BJ (cell line): ENCODE measurements at regions not wholly inside any gene's neighbourhood (a gene's known extent, or its start where the extent isn't known, plus 50 kb on each side); places are given as distances from the start of the nearest gene placed in this dataset.

Source experiments
- CTCF ChIA-PET: fragments of 350-600 bp; formaldehyde crosslinking; extraction: SDS; loops from one replicate; lab custom pipeline; 2021; ENCODE audit warnings: antibody characterized with exemption, inconsistent platforms; lab: Yijun Ruan, JAX
- POLR2A ChIA-PET: fragments of 300-600 bp; sonication (Branson Sonifier 250); formaldehyde crosslinking; extraction: SDS; loops from one replicate; lab custom pipeline; 2021; ENCODE audit warnings: antibody characterized with exemption; lab: Charles Lee
- DNase-seq: peaks from one replicate; pipeline ENCODE4 v3.0.0-alpha.2; 2011; ENCODE audit warnings: low read depth
- H3K27me3 ChIP-seq: 2 replicates; pipeline ENCODE4 v1.6.0; 2011; ENCODE audit warnings: low read length; ENCODE audit not compliant: control insufficient read depth, insufficient read depth
- H3K36me3 ChIP-seq: 2 replicates; pipeline ENCODE4 v1.5.1; 2011; ENCODE audit warnings: low read length; ENCODE audit not compliant: control insufficient read depth, insufficient read depth
- H3K4me3 ChIP-seq: 2 replicates; pipeline ENCODE4 v1.5.1; 2011; ENCODE audit warnings: low read depth, mild to moderate bottlenecking, control low read depth, low read length
- TF ChIP-seq, protein P1 (sequence below): IDR thresholded peaks from 2 replicates; pipeline ENCODE4 v1.5.1; 2011; ENCODE audit warnings: low read depth, mild to moderate bottlenecking, control low read depth, inconsistent platforms, low read length, moderate library complexity; ENCODE audit not compliant: insufficient read depth

DNA sequence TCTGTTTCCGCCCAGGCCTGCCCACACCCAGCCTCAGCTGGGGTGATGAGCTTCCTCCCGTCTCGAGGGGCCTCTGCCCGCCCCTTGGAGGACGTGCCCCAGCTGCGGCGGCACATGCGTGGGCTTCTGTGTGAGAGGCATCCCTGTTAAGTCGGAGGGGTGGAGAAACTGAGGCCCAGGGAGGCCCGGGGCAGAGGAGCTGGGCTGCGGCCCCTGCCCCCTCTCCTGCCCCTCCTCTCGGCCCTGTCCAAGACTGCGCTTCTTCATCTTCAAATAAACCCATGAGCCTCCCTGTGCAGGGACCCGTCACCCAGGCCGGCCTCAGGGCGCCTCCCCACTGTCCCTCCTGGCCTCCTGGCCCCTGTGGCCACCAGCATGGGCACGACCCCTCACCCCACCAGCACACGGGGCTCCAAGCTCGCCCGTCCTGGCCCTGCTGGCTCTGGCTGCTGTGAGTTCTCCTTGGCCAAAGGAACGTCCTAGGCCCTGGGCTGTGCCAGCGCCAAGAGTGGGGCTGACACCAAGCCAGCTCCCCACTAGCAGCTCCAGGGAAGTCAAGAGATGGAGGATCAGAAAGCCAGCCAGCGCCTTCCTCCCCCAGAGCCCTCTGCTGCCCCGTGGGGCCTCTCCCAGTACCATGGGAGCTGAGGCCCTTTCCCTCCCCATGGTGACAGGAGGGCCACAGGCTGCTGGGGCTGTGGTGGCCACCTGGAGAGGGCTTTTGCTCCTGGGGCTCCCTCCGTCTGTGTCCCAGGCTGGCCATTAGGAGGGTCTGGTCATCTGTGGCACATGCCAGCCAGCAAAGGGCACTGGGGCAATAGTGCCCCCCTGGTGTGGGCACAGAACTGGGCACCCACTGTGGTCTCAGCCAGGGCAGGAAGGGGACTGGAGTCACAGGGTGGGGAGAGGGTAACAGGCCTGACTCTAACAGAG is 180.4 kb downstream of the KIF26A start:
- Histone ChIP-seq H3K27me3 (no peaks in the 10 kb centered on the region), H3K36me3 (no peaks in the 10 kb centered on the region), H3K4me3 (no peak overlapping the region)
- TF ChIP-seq, protein P1, sequence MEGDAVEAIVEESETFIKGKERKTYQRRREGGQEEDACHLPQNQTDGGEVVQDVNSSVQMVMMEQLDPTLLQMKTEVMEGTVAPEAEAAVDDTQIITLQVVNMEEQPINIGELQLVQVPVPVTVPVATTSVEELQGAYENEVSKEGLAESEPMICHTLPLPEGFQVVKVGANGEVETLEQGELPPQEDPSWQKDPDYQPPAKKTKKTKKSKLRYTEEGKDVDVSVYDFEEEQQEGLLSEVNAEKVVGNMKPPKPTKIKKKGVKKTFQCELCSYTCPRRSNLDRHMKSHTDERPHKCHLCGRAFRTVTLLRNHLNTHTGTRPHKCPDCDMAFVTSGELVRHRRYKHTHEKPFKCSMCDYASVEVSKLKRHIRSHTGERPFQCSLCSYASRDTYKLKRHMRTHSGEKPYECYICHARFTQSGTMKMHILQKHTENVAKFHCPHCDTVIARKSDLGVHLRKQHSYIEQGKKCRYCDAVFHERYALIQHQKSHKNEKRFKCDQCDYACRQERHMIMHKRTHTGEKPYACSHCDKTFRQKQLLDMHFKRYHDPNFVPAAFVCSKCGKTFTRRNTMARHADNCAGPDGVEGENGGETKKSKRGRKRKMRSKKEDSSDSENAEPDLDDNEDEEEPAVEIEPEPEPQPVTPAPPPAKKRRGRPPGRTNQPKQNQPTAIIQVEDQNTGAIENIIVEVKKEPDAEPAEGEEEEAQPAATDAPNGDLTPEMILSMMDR, result no peak
- ChIA-PET CTCF (no interaction called here), POLR2A (no interaction called here)
- DNase-seq, result no peak

DNA sequence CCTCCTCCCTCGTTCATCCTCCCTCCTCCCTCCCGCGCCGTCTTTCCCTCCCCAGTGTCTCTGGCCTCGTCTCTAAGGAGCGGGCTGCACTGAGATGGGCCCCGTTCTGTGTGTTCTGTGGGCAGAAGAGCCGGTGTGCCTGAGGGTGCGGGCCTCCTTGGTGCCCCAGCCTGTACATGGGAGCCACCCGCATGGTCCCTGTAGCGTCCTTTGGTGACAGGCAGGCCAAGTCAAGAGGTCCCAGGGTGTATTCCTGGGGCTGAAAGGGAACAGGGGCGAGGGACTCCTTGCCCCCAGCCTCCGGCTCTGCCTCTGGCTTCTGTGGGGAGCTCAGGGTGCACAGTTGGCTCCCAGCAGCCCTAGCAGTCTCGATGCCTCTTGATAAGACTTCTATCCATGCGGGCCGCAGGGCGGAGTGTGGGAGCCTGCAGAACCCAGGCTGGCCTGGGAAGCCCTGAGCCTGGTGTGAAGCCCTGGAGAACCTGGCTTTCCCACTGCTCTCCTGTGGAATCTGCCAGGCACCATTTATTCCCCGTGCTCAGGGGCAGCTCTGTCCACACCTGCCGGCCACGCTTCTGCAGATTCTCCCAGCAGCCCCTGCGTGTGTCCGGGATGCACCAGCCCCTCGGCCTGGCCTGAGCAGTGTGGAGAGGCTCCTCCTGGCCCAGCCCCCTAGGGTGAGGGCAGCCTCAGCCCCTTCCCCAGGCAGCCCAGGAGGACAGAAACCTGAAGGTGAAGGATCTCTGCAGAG is 181.3 kb downstream of the KIF26A start:
- H3K36me3 ChIP-seq, result no peaks in the 10 kb centered on the region
- POLR2A ChIA-PET, result no interaction called here
- TF ChIP-seq, protein P1, result no peak
- H3K27me3 ChIP-seq, result no peaks in the 10 kb centered on the region
- CTCF ChIA-PET, result no interaction called here
- no peak for DNase-seq
- H3K4me3 ChIP-seq, result no peak overlapping the region

DNA sequence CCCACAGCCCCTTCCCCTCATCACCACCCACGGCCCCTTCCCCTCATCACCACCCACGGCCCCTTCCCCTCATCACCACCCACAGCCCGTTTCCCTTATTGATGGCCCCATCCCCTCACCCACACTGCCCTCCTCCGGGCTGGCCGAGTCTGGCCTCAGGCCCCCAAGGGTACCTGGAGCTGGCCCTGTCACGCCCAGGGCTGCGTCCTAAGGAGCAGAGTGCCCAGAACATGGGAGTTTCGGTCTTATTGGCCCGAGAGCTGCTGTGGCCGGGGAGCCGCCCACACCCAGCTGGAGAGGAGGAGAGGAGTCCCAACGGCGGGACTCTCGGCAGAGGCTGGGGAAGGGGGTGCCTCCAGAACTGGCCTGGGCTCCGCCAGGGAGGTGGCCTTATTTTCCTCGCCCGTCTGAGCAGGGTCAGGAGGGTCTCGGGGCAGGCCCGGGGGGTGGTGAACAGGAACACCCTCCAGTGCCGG is 182.3 kb downstream of the KIF26A start:
- POLR2A ChIA-PET, result no interaction called here
- CTCF ChIA-PET, result no interaction called here
- H3K4me3 ChIP-seq, result no peak overlapping the region

DNA sequence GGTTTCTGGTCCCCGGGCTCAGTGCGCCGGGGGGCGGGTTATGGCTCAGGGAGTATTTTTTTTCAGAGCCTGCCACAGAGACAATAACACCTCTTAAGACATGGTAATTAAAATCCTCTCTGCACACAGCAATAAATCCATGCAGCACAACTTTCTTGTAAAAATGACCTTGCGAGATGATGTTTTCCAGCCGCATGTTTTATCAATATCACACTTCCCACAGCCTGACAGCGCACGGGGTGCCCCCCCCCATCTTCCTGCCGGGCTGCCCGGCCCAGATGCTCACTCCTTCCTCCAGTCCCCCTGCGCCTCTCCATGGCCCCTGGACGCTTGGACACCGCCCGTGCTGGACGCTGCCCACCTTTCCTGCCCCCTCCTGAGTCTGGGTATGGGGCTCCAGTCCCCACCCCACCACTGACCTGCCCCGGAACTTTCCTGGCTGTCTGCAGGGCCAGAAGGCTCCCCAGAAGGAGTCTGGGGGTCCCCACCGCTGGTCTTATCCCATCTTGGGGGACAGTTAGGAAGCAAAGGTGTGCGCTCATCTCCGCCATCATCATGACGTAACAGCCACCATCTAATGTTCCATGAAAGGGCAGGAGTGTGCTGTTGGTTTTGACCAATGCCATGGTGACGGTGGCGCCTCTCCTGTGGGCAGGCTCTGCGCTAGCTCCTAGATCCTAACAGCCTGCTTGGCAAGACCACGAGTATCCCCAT is 182.9 kb downstream of the KIF26A start:
- CTCF ChIA-PET, result no interaction called here
- TF ChIP-seq, protein P1, result no peak
- DNase-seq, result no peak
- POLR2A ChIA-PET, result no interaction called here
- Histone ChIP-seq H3K36me3 (no peaks in the 10 kb centered on the region), H3K4me3 (no peak overlapping the region), H3K27me3 (no peaks in the 10 kb centered on the region)

More for the DNA sequence above, 182.3 kb downstream of the KIF26A start:
- TF ChIP-seq, protein P1, result no peak
- no peaks in the 10 kb centered on the region for H3K27me3 ChIP-seq
- H3K36me3 ChIP-seq, result no peaks in the 10 kb centered on the region
- no peak for DNase-seq

DNA sequence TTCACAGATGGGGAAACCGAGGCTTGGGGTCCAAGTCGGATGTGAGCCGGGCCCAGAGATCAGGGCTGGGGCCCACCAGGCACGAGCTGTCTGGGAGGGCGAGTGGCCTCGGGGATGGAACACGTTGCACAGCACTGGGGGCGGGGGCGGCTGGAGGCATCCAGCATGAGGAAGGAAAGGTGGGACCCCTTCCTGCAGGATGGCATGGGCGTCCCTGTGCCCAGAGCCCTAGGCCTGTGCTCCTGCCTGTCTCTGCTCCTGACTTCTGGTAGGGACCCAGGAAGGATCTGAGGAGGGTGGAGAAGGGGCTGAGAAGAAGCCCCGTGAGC is 183.4 kb downstream of the KIF26A start:
- Histone ChIP-seq H3K27me3 (no peaks in the 10 kb centered on the region), H3K4me3 (no peak overlapping the region), H3K36me3 (no peaks in the 10 kb centered on the region)
- CTCF ChIA-PET, result no interaction called here
- no peak for DNase-seq
- TF ChIP-seq, protein P1, result no peak
- POLR2A ChIA-PET, result no interaction called here
